Stimulated activated naive CD8-positive, alpha-beta T cell treated with anti-CD3 and anti-CD28 coated beads, Interleukin-15, Interleukin-2, amounts not matched to agents 100 U/mL and 50 U/mL, for 24 hours (primary cell): ENCODE measurements at regions not wholly inside any gene's neighbourhood (a gene's known extent, or its start where the extent isn't known, plus 50 kb on each side); places are given as distances from the start of the nearest gene placed in this dataset.

ENCODE experiments used
- ATAC-seq: fragments of 150-1000 bp; cut with Tn5 transposase; one replicate; pipeline ENCODE4 v1.10.0; 2021
- DNase-seq: peaks from one replicate; pipeline ENCODE4 v3.0.0; 2021

GRCh38 chr21:28749536-28749935 lies 243.1 kb downstream of the LTN1 start:
- no peak for DNase-seq
- ATAC-seq = no peak

- DNase-seq = no peak
- no peak for ATAC-seq
Observed at GRCh38 chr21:28747464-28747863, 245.2 kb downstream of the LTN1 start.

- ATAC-seq = no peak
- DNase-seq = no peak
Observed at GRCh38 chr21:28746166-28746565, 246.5 kb downstream of the LTN1 start.

- ATAC-seq = peak; percentile 75
Observed at GRCh38 chr21:28745131-28746016, 247.3 kb downstream of the LTN1 start.

GRCh38 chr21:28743723-28744122 lies 249.0 kb downstream of the LTN1 start:
- ATAC-seq (no peak), DNase-seq (no peak)

More at GRCh38 chr21:28745131-28746016, 247.3 kb downstream of the LTN1 start:
- peak; percentile 77 for DNase-seq

GRCh38 chr21:28742527-28742926 lies 250.2 kb downstream of the LTN1 start:
- no peak for DNase-seq
- no peak for ATAC-seq

- ATAC-seq (no peak), DNase-seq (no peak)
Observed at GRCh38 chr21:28740125-28740524, 252.6 kb downstream of the LTN1 start.

- DNase-seq (no peak), ATAC-seq (peak; percentile 63)
Observed at GRCh38 chr21:28738882-28739281, 253.8 kb downstream of the LTN1 start.

GRCh38 chr21:28738420-28738704 lies 254.3 kb downstream of the LTN1 start:
- ATAC-seq (no peak), DNase-seq (no peak)

GRCh38 chr21:28737674-28738419 lies 254.8 kb downstream of the LTN1 start:
- DNase-seq = no peak
- ATAC-seq = no peak

- DNase-seq (no peak), ATAC-seq (no peak)
Observed at GRCh38 chr21:28734522-28735175, 258.0 kb downstream of the LTN1 start.

GRCh38 chr21:28731700-28732321 lies 260.9 kb downstream of the LTN1 start:
- no peak for ATAC-seq
- DNase-seq = no peak

GRCh38 chr21:28729887-28730286 lies 262.8 kb downstream of the LTN1 start:
- DNase-seq (no peak), ATAC-seq (no peak)

- ATAC-seq (no peak), DNase-seq (no peak)
Observed at GRCh38 chr21:28727809-28728208, 264.9 kb downstream of the LTN1 start.

GRCh38 chr21:28725396-28725795 lies 267.3 kb downstream of the LTN1 start:
- ATAC-seq = no peak
- DNase-seq = no peak

GRCh38 chr21:28723646-28724045 lies 269.0 kb downstream of the LTN1 start:
- no peak for ATAC-seq
- no peak for DNase-seq

- ATAC-seq (no peak), DNase-seq (no peak)
Observed at GRCh38 chr21:28719723-28720122, 273.0 kb downstream of the LTN1 start.

- ATAC-seq (no peak), DNase-seq (no peak)
Observed at GRCh38 chr21:28714777-28715464, 277.8 kb downstream of the LTN1 start.

- ATAC-seq (no peak), DNase-seq (no peak)
Observed at GRCh38 chr21:28712411-28712810, 280.3 kb downstream of the LTN1 start.

GRCh38 chr21:28705616-28706015 lies 287.1 kb downstream of the LTN1 start:
- ATAC-seq = no peak
- DNase-seq = no peak

- no peak for ATAC-seq
- DNase-seq = no peak
Observed at GRCh38 chr21:28704746-28705145, 287.9 kb downstream of the LTN1 start.

GRCh38 chr21:28703861-28704260 lies 288.8 kb downstream of the LTN1 start:
- no peak for ATAC-seq
- no peak for DNase-seq
